Loucy (cell line): ENCODE measurements at regions not wholly inside any gene's neighbourhood (a gene's known extent, or its start where the extent isn't known, plus 50 kb on each side); places are given as distances from the start of the nearest gene placed in this dataset.

Experiments
- CTCF ChIP-seq: fragments of 200-600 bp; sonication (generic); conservative IDR thresholded peaks from 2 replicates; pipeline ENCODE4 v1.5.1; 2014; ENCODE audit warnings: mild to moderate bottlenecking, antibody characterized with exemption, low read length
- EZH2phosphoT487 ChIP-seq: fragments of 200-600 bp; IDR thresholded peaks from 2 replicates; pipeline ENCODE4 v1.6.1; 2018; ENCODE audit warnings: antibody characterized with exemption, mild to moderate bottlenecking, moderate library complexity, borderline replicate concordance

- TF ChIP-seq CTCF (no peak), EZH2phosphoT487 (no peak)
These were observed 306.6 kb downstream of the EPM2A start for GRCh38 chr6:145428706-145429105.
